Amniotic stem cell (primary cell): ENCODE measurements at regions not wholly inside any gene's neighbourhood (a gene's known extent, or its start where the extent isn't known, plus 50 kb on each side); places are given as distances from the start of the nearest gene placed in this dataset.
A peak's percentile ranks its signal among the peaks of the same experiment; 100 is the strongest.

Experiments used
- DNase-seq: peaks from one replicate; lab custom pipeline; 2025; lab: John Stamatoyannopoulos, UW

GRCh38 chr11:119793335-119793984 lies 64.5 kb upstream of the NECTIN1 start:
- DNase-seq: no peak

GRCh38 chr11:119791701-119792151 lies 62.7 kb upstream of the NECTIN1 start:
- peak; percentile 3 for DNase-seq

- no peak for DNase-seq
These were observed 62.0 kb upstream of the NECTIN1 start for GRCh38 chr11:119791047-119791446.

- no peak for DNase-seq
These were observed 61.5 kb upstream of the NECTIN1 start for GRCh38 chr11:119790476-119790875.

- no peak for DNase-seq
These were observed 60.9 kb upstream of the NECTIN1 start for GRCh38 chr11:119789766-119790407.

GRCh38 chr11:119788911-119789560 lies 60.0 kb upstream of the NECTIN1 start:
- DNase-seq: no peak

GRCh38 chr11:119788096-119788883 lies 59.3 kb upstream of the NECTIN1 start:
- DNase-seq: no peak

GRCh38 chr11:119787074-119787461 lies 58.1 kb upstream of the NECTIN1 start:
- DNase-seq: no peak

- no peak for DNase-seq
These were observed 57.6 kb upstream of the NECTIN1 start for GRCh38 chr11:119786431-119787073.

GRCh38 chr11:119785131-119785530 lies 56.1 kb upstream of the NECTIN1 start:
- no peak for DNase-seq

- DNase-seq: no peak
These were observed 55.4 kb upstream of the NECTIN1 start for GRCh38 chr11:119784421-119784820.

GRCh38 chr11:119783466-119784400 lies 54.7 kb upstream of the NECTIN1 start:
- DNase-seq: no peak

GRCh38 chr11:119782739-119783072 lies 53.7 kb upstream of the NECTIN1 start:
- no peak for DNase-seq

GRCh38 chr11:119782006-119782738 lies 53.2 kb upstream of the NECTIN1 start:
- DNase-seq: no peak

GRCh38 chr11:119780222-119780953 lies 51.4 kb upstream of the NECTIN1 start:
- DNase-seq: no peak

- no peak for DNase-seq
These were observed 50.4 kb upstream of the NECTIN1 start for GRCh38 chr11:119779195-119780071.
